Activated T-cell treated with anti-CD3 and anti-CD28 coated beads for 1 hour (primary cell): ENCODE measurements at regions not wholly inside any gene's neighbourhood (a gene's known extent, or its start where the extent isn't known, plus 50 kb on each side); places are given as distances from the start of the nearest gene placed in this dataset.
"Not testable (repeated sequence)": the region's sequence is repeated elsewhere in the genome, so short reads cannot be mapped to it uniquely, and the experiment has no call there.

Experiments used
- DNase-seq: peaks from one replicate; pipeline ENCODE4 v3.0.0-alpha.2; 2020; ENCODE audit warnings: low read depth

- DNase-seq = no peak
Observed at GRCh38 chr5:167936944-167937634, 354.4 kb upstream of the WWC1 start.

GRCh38 chr5:167937635-167937998 lies 353.8 kb upstream of the WWC1 start:
- DNase-seq = no peak

GRCh38 chr5:167939686-167940085 lies 351.8 kb upstream of the WWC1 start:
- no peak for DNase-seq

GRCh38 chr5:167940911-167941310 lies 350.5 kb upstream of the WWC1 start:
- no peak for DNase-seq

GRCh38 chr5:167941556-167941955 lies 349.9 kb upstream of the WWC1 start:
- not testable (repeated sequence) for DNase-seq

GRCh38 chr5:167943343-167943742 lies 348.1 kb upstream of the WWC1 start:
- DNase-seq = no peak

GRCh38 chr5:167944121-167944852 lies 347.2 kb upstream of the WWC1 start:
- no peak for DNase-seq

- no peak for DNase-seq
Observed at GRCh38 chr5:167945542-167946384, 345.7 kb upstream of the WWC1 start.

GRCh38 chr5:167947306-167947705 lies 344.1 kb upstream of the WWC1 start:
- no peak for DNase-seq

- DNase-seq = no peak
Observed at GRCh38 chr5:167948251-167948650, 343.2 kb upstream of the WWC1 start.

- no peak for DNase-seq
Observed at GRCh38 chr5:167949435-167949834, 342.0 kb upstream of the WWC1 start.

GRCh38 chr5:167950126-167950721 lies 341.2 kb upstream of the WWC1 start:
- DNase-seq = no peak

- no peak for DNase-seq
Observed at GRCh38 chr5:167951116-167951515, 340.3 kb upstream of the WWC1 start.

- DNase-seq = no peak
Observed at GRCh38 chr5:167952278-167952995, 339.0 kb upstream of the WWC1 start.

GRCh38 chr5:167953151-167953798 lies 338.2 kb upstream of the WWC1 start:
- DNase-seq = no peak

- no peak for DNase-seq
Observed at GRCh38 chr5:167961731-167962130, 329.7 kb upstream of the WWC1 start.

- DNase-seq = no peak
Observed at GRCh38 chr5:167964529-167964928, 326.9 kb upstream of the WWC1 start.

- no peak for DNase-seq
Observed at GRCh38 chr5:167965710-167966109, 325.7 kb upstream of the WWC1 start.

- DNase-seq = no peak
Observed at GRCh38 chr5:167966979-167967378, 324.5 kb upstream of the WWC1 start.

GRCh38 chr5:167967494-167968177 lies 323.8 kb upstream of the WWC1 start:
- DNase-seq = no peak

GRCh38 chr5:167968837-167969236 lies 322.6 kb upstream of the WWC1 start:
- no peak for DNase-seq
